Lower lobe of right lung (tissue), 2 donors: ENCODE measurements at regions not wholly inside any gene's neighbourhood (a gene's known extent, or its start where the extent isn't known, plus 50 kb on each side); places are given as distances from the start of the nearest gene placed in this dataset.
"Not testable (repeated sequence)": the region's sequence is repeated elsewhere in the genome, so short reads cannot be mapped to it uniquely, and the experiment has no call there.

ENCODE experiments used
- ATAC-seq, 2 donors: fragments of 200-7000 bp; cut with Tn5 transposase; one replicate each; pipeline ENCODE4 v1.9.1; 2020 to 2022; ENCODE audit warnings: mild to moderate bottlenecking in 2 of 2, moderate library complexity in 2 of 2
- DNase-seq: peaks from one replicate; pipeline ENCODE4 v3.0.0-alpha.2; 2020
- H3K27ac ChIP-seq: fragments of 200-600 bp; one replicate; pipeline ENCODE4 v1.8.0; 2022
- H3K27me3 ChIP-seq: fragments of 200-600 bp; one replicate; pipeline ENCODE4 v1.8.0; 2022; ENCODE audit warnings: low read depth
- H3K36me3 ChIP-seq: fragments of 200-600 bp; one replicate; pipeline ENCODE4 v1.8.0; 2022; ENCODE audit warnings: mild to moderate bottlenecking
- H3K4me1 ChIP-seq: fragments of 200-600 bp; one replicate; pipeline ENCODE4 v1.8.0; 2022
- H3K4me3 ChIP-seq: fragments of 200-600 bp; one replicate; pipeline ENCODE4 v1.8.0; 2022; ENCODE audit warnings: mild to moderate bottlenecking
- H3K9me3 ChIP-seq: fragments of 200-600 bp; one replicate; pipeline ENCODE4 v1.8.0; 2022
- CTCF ChIP-seq: fragments of 200-600 bp; IDR thresholded peaks from one replicate; pipeline ENCODE4 v1.8.0; 2022; ENCODE audit warnings: antibody characterized with exemption, mild to moderate bottlenecking
- intact Hi-C: fragments of 100-400 bp; cut with DNase I; formaldehyde crosslinking; loops from one replicate; pipeline ENCODE4 v1.11.0; 2022
- donor health status: DM: no; HTN: yes; CAD: no; lungs with severe emphysema.

- Histone ChIP-seq H3K4me1 (no peaks in the 10 kb centered on the region), H3K27me3 (no peaks in the 10 kb centered on the region), H3K27ac (no peak overlapping the region), H3K4me3 (no peak overlapping the region), H3K36me3 (no peaks in the 10 kb centered on the region), H3K9me3 (no peaks in the 10 kb centered on the region)
- no peak for TF ChIP-seq CTCF
- no peak for DNase-seq
- no peak for ATAC-seq
- intact Hi-C loops: no loop called here
Measured at GRCh38 chr3:20724241-20724640, 538.2 kb upstream of the SGO1 start.

- H3K4me3 ChIP-seq, H3K27ac ChIP-seq, H3K9me3 ChIP-seq, H3K36me3 ChIP-seq, intact Hi-C loops, DNase-seq, ATAC-seq, H3K27me3 ChIP-seq, H3K4me1 ChIP-seq: not testable (repeated sequence)
Measured at GRCh38 chr3:20716425-20716824, 530.4 kb upstream of the SGO1 start.

- Histone ChIP-seq H3K4me1 (no peaks in the 10 kb centered on the region), H3K36me3 (no peaks in the 10 kb centered on the region), H3K4me3 (no peak overlapping the region), H3K27ac (no peak overlapping the region), H3K9me3 (no peaks in the 10 kb centered on the region), H3K27me3 (no peaks in the 10 kb centered on the region)
- ATAC-seq (no peak), DNase-seq (no peak)
- no peak for TF ChIP-seq CTCF
- intact Hi-C loops: no loop called here
Measured at GRCh38 chr3:20701641-20702040, 515.6 kb upstream of the SGO1 start.

GRCh38 chr3:20700714-20701113 is 514.7 kb upstream of the SGO1 start:
- Histone ChIP-seq H3K27me3 (no peaks in the 10 kb centered on the region), H3K36me3 (no peaks in the 10 kb centered on the region), H3K4me1 (no peaks in the 10 kb centered on the region), H3K9me3 (no peaks in the 10 kb centered on the region), H3K4me3 (no peak overlapping the region), H3K27ac (no peak overlapping the region)
- intact Hi-C loops: no loop called here
- ATAC-seq: no peak
- DNase-seq: no peak
- TF ChIP-seq CTCF: no peak

GRCh38 chr3:20698896-20699295 is 512.9 kb upstream of the SGO1 start:
- no peak for DNase-seq
- Histone ChIP-seq H3K4me1 (no peaks in the 10 kb centered on the region), H3K9me3 (no peaks in the 10 kb centered on the region), H3K4me3 (no peak overlapping the region), H3K27ac (no peak overlapping the region), H3K36me3 (no peaks in the 10 kb centered on the region), H3K27me3 (no peaks in the 10 kb centered on the region)
- no peak for ATAC-seq
- intact Hi-C loops: no loop called here
- no peak for TF ChIP-seq CTCF

GRCh38 chr3:20696388-20697150 is 510.6 kb upstream of the SGO1 start:
- DNase-seq (no peak), ATAC-seq (no peak)
- no peaks in the 10 kb centered on the region for H3K27me3 ChIP-seq
- TF ChIP-seq CTCF: no peak
- no peaks in the 10 kb centered on the region for H3K4me1 ChIP-seq
- H3K27ac ChIP-seq: no peak overlapping the region
- H3K4me3 ChIP-seq: no peak overlapping the region
- no peaks in the 10 kb centered on the region for H3K9me3 ChIP-seq
- H3K36me3 ChIP-seq: no peaks in the 10 kb centered on the region
- intact Hi-C loops: no loop called here
